IMR-90 (cell line): ENCODE measurements at regions not wholly inside any gene's neighbourhood (a gene's known extent, or its start where the extent isn't known, plus 50 kb on each side); places are given as distances from the start of the nearest gene placed in this dataset.

Source experiments
- ATAC-seq: fragments of 200-7000 bp; cut with Tn5 transposase; 2 replicates; pipeline ENCODE4 v1.9.1; 2020; ENCODE audit warnings: low read depth, mild to moderate bottlenecking, moderate library complexity
- BruUV-seq: library from RNA; stranded (reverse); fragments of 400-500 nt; replicated peaks from 2 replicates; lab custom pipeline; 2021; lab: Mats Ljungman, UMichigan
- CTCF ChIA-PET: fragments of 300-600 bp; formaldehyde crosslinking; extraction: SDS; loops from one replicate; lab custom pipeline; 2021; ENCODE audit warnings: antibody characterized with exemption; lab: Yijun Ruan, JAX
- POLR2A ChIA-PET: fragments of 300-600 bp; sonication (Branson Sonifier 250); formaldehyde crosslinking; loops from one replicate; lab custom pipeline; 2022; ENCODE audit warnings: antibody characterized with exemption; ENCODE audit not compliant: unreplicated experiment; lab: Charles Lee
- DNase-seq: peaks from one replicate; pipeline ENCODE4 v3.0.0; 2013
- H2AFZ ChIP-seq: replicated peaks from 2 replicates; pipeline ENCODE3; 2013; ENCODE audit warnings: low read length, mild to moderate bottlenecking; ENCODE audit not compliant: poor library complexity
- H2AK5ac ChIP-seq: 2 replicates; pipeline ENCODE4 v1.6.1; 2013; ENCODE audit warnings: low read depth, low read length, inconsistent platforms
- H2AK9ac ChIP-seq: replicated peaks from 2 replicates; pipeline ENCODE3; 2013; ENCODE audit warnings: mild to moderate bottlenecking, low read depth, low read length, moderate library complexity; ENCODE audit not compliant: poor library complexity
- H2BK120ac ChIP-seq: 2 replicates; pipeline ENCODE4 v1.6.1; 2013; ENCODE audit warnings: low read depth, low read length, inconsistent platforms
- H2BK15ac ChIP-seq: 3 replicates; pipeline ENCODE4 v1.6.1; 2013; ENCODE audit warnings: low read depth, low read length, inconsistent platforms
- H2BK20ac ChIP-seq: 2 replicates; pipeline ENCODE4 v1.6.1; 2013; ENCODE audit warnings: low read depth, mild to moderate bottlenecking, inconsistent platforms, low read length, moderate library complexity
- H2BK5ac ChIP-seq: 2 replicates; pipeline ENCODE4 v1.6.1; 2013; ENCODE audit warnings: mild to moderate bottlenecking, low read depth, low read length, inconsistent platforms; ENCODE audit not compliant: poor library complexity, severe bottlenecking
- H3K14ac ChIP-seq: replicated peaks from 2 replicates; pipeline ENCODE4 v1.6.1; 2013; ENCODE audit warnings: low read depth, low read length, inconsistent platforms
- H3K18ac ChIP-seq: 2 replicates; pipeline ENCODE4 v1.6.1; 2013; ENCODE audit warnings: low read depth, low read length, control low read depth
- H3K23ac ChIP-seq: 2 replicates; pipeline ENCODE4 v1.6.1; 2013; ENCODE audit warnings: low read depth, low read length, inconsistent platforms
- H3K27ac ChIP-seq: 2 replicates; pipeline ENCODE4 v1.5.1; 2013; ENCODE audit warnings: mild to moderate bottlenecking, control low read depth, low read length; ENCODE audit not compliant: insufficient read depth
- H3K27me3 ChIP-seq: 2 replicates; pipeline ENCODE4 v1.6.1; 2013; ENCODE audit warnings: low read length; ENCODE audit not compliant: control insufficient read depth, insufficient read depth
- H3K36me3 ChIP-seq: 2 replicates; pipeline ENCODE4 v1.6.1; 2013; ENCODE audit warnings: low read length, mixed read lengths; ENCODE audit not compliant: control insufficient read depth, insufficient read depth
- H3K4ac ChIP-seq: 2 replicates; pipeline ENCODE4 v1.6.1; 2013; ENCODE audit warnings: low read depth, low read length, inconsistent platforms
- H3K4me1 ChIP-seq: 2 replicates; pipeline ENCODE4 v1.6.1; 2013; ENCODE audit warnings: low read length, mixed read lengths; ENCODE audit not compliant: control insufficient read depth, insufficient read depth
- H3K4me2 ChIP-seq: 2 replicates; pipeline ENCODE4 v1.6.1; 2013; ENCODE audit warnings: low read depth, mild to moderate bottlenecking, control low read depth, low read length, moderate library complexity
- H3K4me3 ChIP-seq: 2 replicates; pipeline ENCODE4 v1.5.1; 2013; ENCODE audit warnings: low read depth, mild to moderate bottlenecking, control low read depth, low read length, moderate library complexity; ENCODE audit not compliant: insufficient read depth
- H3K56ac ChIP-seq: 2 replicates; pipeline ENCODE4 v1.6.1; 2013; ENCODE audit warnings: low read length, inconsistent platforms; ENCODE audit not compliant: insufficient read depth; ENCODE audit errors: extremely low read depth
- H3K79me1 ChIP-seq, 2 experiments: 2 replicates each; pipeline ENCODE4 v1.6.1; 2013; ENCODE audit warnings: low read length in 2 of 2, inconsistent platforms in 1 of 2, low read depth in 1 of 2
- H3K9ac ChIP-seq: 2 replicates; pipeline ENCODE4 v1.6.1; 2013; ENCODE audit warnings: low read depth, low read length, control low read depth
- H3K9me1 ChIP-seq: 2 replicates; pipeline ENCODE4 v1.6.1; 2013; ENCODE audit warnings: low read length, inconsistent platforms; ENCODE audit not compliant: insufficient read depth
- H3K9me3 ChIP-seq: 2 replicates; pipeline ENCODE4 v1.6.1; 2013; ENCODE audit warnings: low read length; ENCODE audit not compliant: control insufficient read depth, insufficient read depth
- H4K20me1 ChIP-seq: 2 replicates; pipeline ENCODE4 v1.6.1; 2013; ENCODE audit warnings: low read length, inconsistent platforms; ENCODE audit not compliant: insufficient read depth
- H4K5ac ChIP-seq: 2 replicates; pipeline ENCODE4 v1.6.1; 2013; ENCODE audit warnings: mild to moderate bottlenecking, low read depth, low read length, control low read depth
- H4K8ac ChIP-seq, 2 experiments: 2 replicates each; pipeline ENCODE4 v1.6.1; 2013; ENCODE audit warnings: low read depth in 2 of 2, low read length in 2 of 2, control low read depth in 1 of 2, inconsistent platforms in 1 of 2
- H4K91ac ChIP-seq: 2 replicates; pipeline ENCODE4 v1.6.1; 2013; ENCODE audit warnings: low read depth, low read length, inconsistent platforms; ENCODE audit not compliant: insufficient read depth
- BHLHE40 ChIP-seq: fragments of 150-350 bp; IDR thresholded peaks from 2 replicates; pipeline ENCODE4 v1.6.1; 2016; ENCODE audit warnings: mild to moderate bottlenecking, low read depth, low read length
- ELK1 ChIP-seq: fragments of 150-350 bp; IDR thresholded peaks from 2 replicates; pipeline ENCODE4 v1.6.1; 2016; ENCODE audit warnings: low read depth, mild to moderate bottlenecking, low read length, moderate library complexity, borderline replicate concordance
- MAFK ChIP-seq: IDR thresholded peaks from 2 replicates; pipeline ENCODE4 v1.6.1; 2012; ENCODE audit warnings: low read depth, low read length, improper control_type of control experiment
- MXI1 ChIP-seq: IDR thresholded peaks from 2 replicates; pipeline ENCODE4 v1.6.1; 2012; ENCODE audit warnings: low read depth, mild to moderate bottlenecking, low read length, moderate library complexity, borderline replicate concordance
- NFE2L2 ChIP-seq: fragments of 150-350 bp; IDR thresholded peaks from 2 replicates; pipeline ENCODE4 v1.6.1; 2016; ENCODE audit warnings: low read depth, mild to moderate bottlenecking, low read length
- POLR2A ChIP-seq: IDR thresholded peaks from 2 replicates; pipeline ENCODE4 v1.6.1; 2012; ENCODE audit warnings: mild to moderate bottlenecking, low read depth, low read length
- SMC3 ChIP-seq: fragments of 150-350 bp; IDR thresholded peaks from 2 replicates; pipeline ENCODE4 v1.6.1; 2016; ENCODE audit warnings: low read depth, mild to moderate bottlenecking, antibody characterized with exemption, low read length, moderate library complexity
- WGBS, 2 experiments: methylation state at CpG; one replicate each; pipeline versions ENCODE4 v1.1.5 to v1.1.7; 2013; ENCODE audit warnings: missing lambda C conversion rate in 2 of 2; ENCODE audit not compliant: insufficient read length in 1 of 2; ENCODE audit errors: extremely low coverage in 2 of 2; 5-methylcytosine and 5-hydroxymethylcytosine counted together
- dilution Hi-C: fragments of 300-500 bp; cut with HindIII; formaldehyde crosslinking; loops from one replicate; pipeline ENCODE4 v1.14.3; 2018; ENCODE audit warnings: low sequenced_read_pairs; ENCODE audit not compliant: unreplicated experiment
- in situ Hi-C: fragments of 300-500 bp; cut with MboI; formaldehyde crosslinking; loops from 3 replicates; pipeline ENCODE4 v1.14.3; 2019; ENCODE audit warnings: low sequenced_read_pairs, inconsistent platforms, mixed read lengths
- intact Hi-C: fragments of 100-400 bp; cut with micrococcal nuclease; formaldehyde crosslinking; loops from 2 replicates; pipeline ENCODE4 v1.10.0; 2022
- TF ChIP-seq, protein P1 (sequence below): fragments of 150-350 bp; IDR thresholded peaks from 2 replicates; pipeline ENCODE4 v1.6.1; 2017; ENCODE audit warnings: mild to moderate bottlenecking, antibody characterized with exemption, low read length, low read depth

DNA sequence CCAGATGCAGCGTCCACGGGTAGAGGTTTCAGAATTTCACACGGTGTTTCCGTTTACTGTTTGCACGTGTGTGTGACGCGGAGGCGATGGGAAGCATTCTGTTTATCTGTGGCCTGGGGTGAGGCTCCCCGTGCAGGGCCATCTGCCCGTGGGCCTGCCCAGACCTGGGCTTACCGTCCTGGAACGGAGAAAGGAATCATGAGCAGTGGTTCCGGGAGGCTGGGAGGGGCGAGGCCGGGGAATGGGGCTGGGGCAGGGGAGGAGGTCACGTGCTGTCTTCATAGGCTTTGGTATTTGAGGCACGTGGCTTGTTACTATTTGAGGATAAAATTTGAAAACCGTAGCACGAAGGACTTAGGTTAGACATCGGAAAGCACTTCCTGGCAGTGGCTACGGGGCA is 77.9 kb downstream of the RTP5 start:
- no peak overlapping the region for H3K56ac ChIP-seq
- H2AK5ac ChIP-seq: no peak overlapping the region
- H2AFZ ChIP-seq: no peak overlapping the region
- H2BK20ac ChIP-seq: no peak overlapping the region
- no peak overlapping the region for H3K23ac ChIP-seq
- H3K18ac ChIP-seq: no peak overlapping the region
- no peaks in the 10 kb centered on the region for H3K79me1 ChIP-seq
- H3K4me3 ChIP-seq: no peak overlapping the region
- no peak overlapping the region for H2BK5ac ChIP-seq
- ChIA-PET CTCF (no interaction called here), POLR2A (no interaction called here)
- H2AK9ac ChIP-seq: no peak overlapping the region
- TF ChIP-seq, protein P1, sequence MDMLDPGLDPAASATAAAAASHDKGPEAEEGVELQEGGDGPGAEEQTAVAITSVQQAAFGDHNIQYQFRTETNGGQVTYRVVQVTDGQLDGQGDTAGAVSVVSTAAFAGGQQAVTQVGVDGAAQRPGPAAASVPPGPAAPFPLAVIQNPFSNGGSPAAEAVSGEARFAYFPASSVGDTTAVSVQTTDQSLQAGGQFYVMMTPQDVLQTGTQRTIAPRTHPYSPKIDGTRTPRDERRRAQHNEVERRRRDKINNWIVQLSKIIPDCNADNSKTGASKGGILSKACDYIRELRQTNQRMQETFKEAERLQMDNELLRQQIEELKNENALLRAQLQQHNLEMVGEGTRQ: no peak
- no peak for TF ChIP-seq POLR2A
- TF ChIP-seq NFE2L2: no peak
- no peak for TF ChIP-seq MXI1
- no peak for TF ChIP-seq ELK1
- TF ChIP-seq MAFK: no peak
- TF ChIP-seq SMC3: no peak
- TF ChIP-seq BHLHE40: no peak
- no peak overlapping the region for H4K8ac ChIP-seq
- no peaks in the 10 kb centered on the region for H3K36me3 ChIP-seq
- H3K14ac ChIP-seq: no peak overlapping the region
- H4K91ac ChIP-seq: no peak overlapping the region
- no peak overlapping the region for H2BK120ac ChIP-seq
- peaks cover 2% of the 10 kb centered on the region; the same call in 1 of the 2 replicates for H3K9me1 ChIP-seq
- WGBS, 2 experiments: 73% methylated on average over 13 of the region's 21 CpGs; no CpG with 5 or more reads in 1 of the 2 experiments
- H3K4ac ChIP-seq: no peak overlapping the region
- intact Hi-C loops (no loop called here), dilution Hi-C loops (no loop called here), in situ Hi-C loops (no loop called here)
- no peak overlapping the region for H3K9ac ChIP-seq
- 0 out of 2 replicates have a peak, but pooled peaks cover 3% of the 10 kb centered on the region for H4K20me1 ChIP-seq
- H3K4me2 ChIP-seq: no peak overlapping the region
- DNase-seq (no peak), ATAC-seq (no peak)
- no peak overlapping the region for H4K5ac ChIP-seq
- peaks cover 26% of the 10 kb centered on the region for H3K27me3 ChIP-seq
- no peak overlapping the region for H3K27ac ChIP-seq
- no peaks in the 10 kb centered on the region for H3K9me3 ChIP-seq
- H2BK15ac ChIP-seq: no peak overlapping the region
- BruUV-seq: no TSS peak
- H3K4me1 ChIP-seq: no peaks in the 10 kb centered on the region
